A673 (cell line): ENCODE measurements at regions not wholly inside any gene's neighbourhood (a gene's known extent, or its start where the extent isn't known, plus 50 kb on each side); places are given as distances from the start of the nearest gene placed in this dataset.
A peak's percentile ranks its signal among the peaks of the same experiment; 100 is the strongest.

Experiments
- BruUV-seq: library from RNA; stranded (reverse); fragments of 400-500 nt; replicated peaks from 2 replicates; lab custom pipeline; 2021; lab: Mats Ljungman, UMichigan
- CTCF ChIA-PET: fragments of 300-600 bp; sonication (Branson Sonifier 250); formaldehyde crosslinking; loops from one replicate; lab custom pipeline; 2022; ENCODE audit warnings: antibody characterized with exemption; lab: Charles Lee
- POLR2A ChIA-PET: fragments of 300-600 bp; sonication (Branson Sonifier 250); formaldehyde crosslinking; loops from one replicate; lab custom pipeline; 2022; ENCODE audit warnings: antibody characterized with exemption; ENCODE audit not compliant: low non-redundant PET; lab: Charles Lee
- DNase-seq: peaks from one replicate; pipeline ENCODE4 v3.0.0-alpha.2; 2015; ENCODE audit warnings: low spot score
- H3K27ac ChIP-seq: fragments of 200-600 bp; sonication (generic); 2 replicates; pipeline ENCODE4 v1.5.1; 2016; ENCODE audit warnings: mixed run types, low read depth, mild to moderate bottlenecking, mixed read lengths, antibody characterized with exemption, low read length; ENCODE audit not compliant: poor library complexity, severe bottlenecking
- H3K27me3 ChIP-seq: fragments of 200-600 bp; sonication (generic); replicated peaks from 2 replicates; pipeline ENCODE4 v1.6.1; 2017; ENCODE audit warnings: mixed run types, low read depth, mild to moderate bottlenecking, mixed read lengths, antibody characterized with exemption, low read length; ENCODE audit not compliant: insufficient read depth, poor library complexity
- H3K36me3 ChIP-seq: fragments of 200-600 bp; sonication (generic); 2 replicates; pipeline ENCODE4 v1.6.1; 2016; ENCODE audit warnings: mixed run types, mild to moderate bottlenecking, mixed read lengths, antibody characterized with exemption, low read length; ENCODE audit not compliant: insufficient read depth, poor library complexity, severe bottlenecking
- H3K4me1 ChIP-seq: fragments of 200-600 bp; sonication (generic); 2 replicates; pipeline ENCODE4 v1.6.1; 2017; ENCODE audit warnings: mixed run types, mild to moderate bottlenecking, mixed read lengths, antibody characterized with exemption, low read length; ENCODE audit not compliant: insufficient read depth, poor library complexity, severe bottlenecking
- H3K4me3 ChIP-seq: fragments of 200-600 bp; sonication (generic); 2 replicates; pipeline ENCODE4 v1.5.1; 2016; ENCODE audit warnings: low read depth, mixed run types, mild to moderate bottlenecking, mixed read lengths, low read length; ENCODE audit not compliant: poor library complexity, severe bottlenecking
- H3K9me3 ChIP-seq: fragments of 200-600 bp; sonication (generic); 2 replicates; pipeline ENCODE4 v1.6.1; 2016; ENCODE audit warnings: mixed run types, low read depth, mild to moderate bottlenecking, mixed read lengths, antibody characterized with exemption, low read length; ENCODE audit not compliant: poor library complexity, severe bottlenecking
- CTCF ChIP-seq: fragments of 300-800, 200-600 bp; sonication (generic); conservative IDR thresholded peaks from 2 replicates; pipeline ENCODE4 v1.5.1; 2017; ENCODE audit warnings: low read depth, mild to moderate bottlenecking, antibody characterized with exemption, low read length, moderate library complexity, mixed read lengths
- EZH2 ChIP-seq: fragments of 200-600 bp; sonication (generic); IDR thresholded peaks from 2 replicates; pipeline ENCODE4 v1.6.1; 2017; ENCODE audit warnings: borderline replicate concordance, low read depth, mild to moderate bottlenecking, mixed read lengths, antibody characterized with exemption, low read length; ENCODE audit not compliant: poor library complexity, severe bottlenecking
- intact Hi-C: fragments of 100-400 bp; cut with micrococcal nuclease; formaldehyde crosslinking; loops from one replicate; pipeline ENCODE4 v1.10.0; 2022; ENCODE audit not compliant: unreplicated experiment

- BruUV-seq: no TSS peak
- Histone ChIP-seq H3K27ac (no peak overlapping the region), H3K36me3 (no peaks in the 10 kb centered on the region), H3K27me3 (no peaks in the 10 kb centered on the region), H3K9me3 (no peaks in the 10 kb centered on the region), H3K4me3 (no peak overlapping the region), H3K4me1 (no peaks in the 10 kb centered on the region)
- CTCF ChIA-PET: no interaction called here
- intact Hi-C loops: loop anchor here (5.0 kb wide), 1 partner anchor 338 kb away; no protein-coding TSS in a partner anchor
- POLR2A ChIA-PET: no interaction called here
- peak; percentile 52 for DNase-seq
- TF ChIP-seq EZH2 (no peak), CTCF (peak; percentile 47)
Observed at GRCh38 chr12:61654698-61655097, 605.5 kb upstream of the USP15 start.

- CTCF ChIA-PET: no interaction called here
- POLR2A ChIA-PET: no interaction called here
- Histone ChIP-seq H3K27me3 (no peaks in the 10 kb centered on the region), H3K4me3 (no peak overlapping the region), H3K27ac (no peak overlapping the region), H3K9me3 (no peaks in the 10 kb centered on the region), H3K36me3 (no peaks in the 10 kb centered on the region), H3K4me1 (no peaks in the 10 kb centered on the region)
- intact Hi-C loops: no loop called here
- BruUV-seq: no TSS peak
- DNase-seq: no peak
- TF ChIP-seq EZH2 (no peak), CTCF (no peak)
Observed at GRCh38 chr12:61655241-61655640, 605.0 kb upstream of the USP15 start.

GRCh38 chr12:61667676-61668075 is 592.5 kb upstream of the USP15 start:
- CTCF ChIA-PET: no interaction called here
- no TSS peak for BruUV-seq

More at GRCh38 chr12:61667676-61668075, 592.5 kb upstream of the USP15 start:
- DNase-seq: peak; percentile 70
- POLR2A ChIA-PET: no interaction called here
- intact Hi-C loops: no loop called here
- Histone ChIP-seq H3K27me3 (no peaks in the 10 kb centered on the region), H3K27ac (no peak overlapping the region), H3K36me3 (no peaks in the 10 kb centered on the region), H3K4me3 (no peak overlapping the region), H3K9me3 (peaks cover 24% of the 10 kb centered on the region), H3K4me1 (no peaks in the 10 kb centered on the region)
- TF ChIP-seq EZH2 (no peak), CTCF (no peak)
